Sigmoid colon (tissue), 4 donors: ENCODE measurements at regions not wholly inside any gene's neighbourhood (a gene's known extent, or its start where the extent isn't known, plus 50 kb on each side); places are given as distances from the start of the nearest gene placed in this dataset.

Experiments
- EP300 ChIP-seq, 4 donors: sonication (generic); formaldehyde crosslinking; IDR thresholded peaks; one replicate each; pipeline ENCODE4 v1.6.1; 2017; ENCODE audit warnings: antibody characterized with exemption in 4 of 4
- POLR2A ChIP-seq, 2 donors: fragments of 450-650 bp; IDR thresholded peaks; one replicate each; pipeline ENCODE4 v1.6.1; 2016; ENCODE audit warnings: antibody characterized with exemption in 2 of 2, mild to moderate bottlenecking in 2 of 2, moderate library complexity in 2 of 2
- POLR2AphosphoS5 ChIP-seq, 4 donors: sonication (generic); formaldehyde crosslinking; IDR thresholded peaks; one replicate each; pipeline ENCODE4 v1.6.1; 2017; ENCODE audit warnings: antibody characterized with exemption in 4 of 4
- TF ChIP-seq, protein P1 (sequence below), 4 experiments: fragments of 450-650 bp in 3 of 4; fragments of 200-600 bp in 1 of 4; IDR thresholded peaks; one replicate each; pipeline ENCODE4 v1.5.1; 2016 to 2019; ENCODE audit warnings: antibody characterized with exemption in 4 of 4, mild to moderate bottlenecking in 3 of 4, moderate library complexity in 2 of 4

DNA sequence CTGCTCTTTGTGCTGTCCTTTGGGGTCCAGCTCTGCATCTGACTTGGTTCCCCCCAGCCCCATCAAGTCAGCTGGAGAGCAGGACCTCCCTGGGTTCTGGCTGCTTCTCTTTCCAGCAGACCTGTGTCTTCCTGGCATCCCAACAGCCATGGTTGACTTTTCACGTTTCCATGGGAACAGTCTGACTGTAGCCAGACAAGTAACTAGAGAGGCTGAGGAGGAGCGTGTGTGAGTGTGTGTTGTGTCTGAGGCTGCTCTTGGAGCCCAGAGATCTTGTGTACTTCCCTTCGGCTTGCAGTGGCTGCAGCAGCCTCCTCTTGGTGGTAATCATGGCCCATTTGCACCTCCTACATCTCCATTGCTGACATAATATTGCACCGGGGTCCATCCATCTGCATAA lies 332.0 kb downstream of the RPS24 start:
- TF ChIP-seq, protein P1, sequence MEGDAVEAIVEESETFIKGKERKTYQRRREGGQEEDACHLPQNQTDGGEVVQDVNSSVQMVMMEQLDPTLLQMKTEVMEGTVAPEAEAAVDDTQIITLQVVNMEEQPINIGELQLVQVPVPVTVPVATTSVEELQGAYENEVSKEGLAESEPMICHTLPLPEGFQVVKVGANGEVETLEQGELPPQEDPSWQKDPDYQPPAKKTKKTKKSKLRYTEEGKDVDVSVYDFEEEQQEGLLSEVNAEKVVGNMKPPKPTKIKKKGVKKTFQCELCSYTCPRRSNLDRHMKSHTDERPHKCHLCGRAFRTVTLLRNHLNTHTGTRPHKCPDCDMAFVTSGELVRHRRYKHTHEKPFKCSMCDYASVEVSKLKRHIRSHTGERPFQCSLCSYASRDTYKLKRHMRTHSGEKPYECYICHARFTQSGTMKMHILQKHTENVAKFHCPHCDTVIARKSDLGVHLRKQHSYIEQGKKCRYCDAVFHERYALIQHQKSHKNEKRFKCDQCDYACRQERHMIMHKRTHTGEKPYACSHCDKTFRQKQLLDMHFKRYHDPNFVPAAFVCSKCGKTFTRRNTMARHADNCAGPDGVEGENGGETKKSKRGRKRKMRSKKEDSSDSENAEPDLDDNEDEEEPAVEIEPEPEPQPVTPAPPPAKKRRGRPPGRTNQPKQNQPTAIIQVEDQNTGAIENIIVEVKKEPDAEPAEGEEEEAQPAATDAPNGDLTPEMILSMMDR (IDR thresholded peaks at IDR 0.05), result no peak
- TF ChIP-seq EP300 (IDR thresholded peaks at IDR 0.05) (no peak), POLR2AphosphoS5 (IDR thresholded peaks at IDR 0.05) (no peak), POLR2A (IDR thresholded peaks at IDR 0.05) (no peak)
